ENCODE measurements at regions not wholly inside any gene's neighbourhood (a gene's known extent, or its start where the extent isn't known, plus 50 kb on each side); places are given as distances from the start of the nearest gene placed in this dataset.
"Not testable (repeated sequence)": the region's sequence is repeated elsewhere in the genome, so short reads cannot be mapped to it uniquely, and the experiment has no call there.

GRCh38 chr12:33703221-33703620 is 263.6 kb upstream of the SYT10 start:
- no peak for DNase-seq

- no peak for DNase-seq
Observed at GRCh38 chr12:33706927-33707326, 267.3 kb upstream of the SYT10 start.

GRCh38 chr12:33708935-33709334 is 269.3 kb upstream of the SYT10 start:
- DNase-seq: no peak

GRCh38 chr12:33710548-33710947 is 270.9 kb upstream of the SYT10 start:
- no peak for DNase-seq

GRCh38 chr12:33718631-33719030 is 279.0 kb upstream of the SYT10 start:
- DNase-seq: no peak

- no peak for DNase-seq
Observed at GRCh38 chr12:33721561-33721960, 281.9 kb upstream of the SYT10 start.

GRCh38 chr12:33724867-33725266 is 285.2 kb upstream of the SYT10 start:
- DNase-seq: peak; percentile 76

GRCh38 chr12:33734871-33735270 is 287.4 kb upstream of the ALG10 start:
- no peak for DNase-seq

- DNase-seq: no peak
Observed at GRCh38 chr12:33752854-33753253, 269.4 kb upstream of the ALG10 start.

- DNase-seq: no peak
Observed at GRCh38 chr12:33757701-33758100, 264.6 kb upstream of the ALG10 start.

- DNase-seq: peak; percentile 10
Observed at GRCh38 chr12:33759279-33759678, 263.0 kb upstream of the ALG10 start.

- DNase-seq: no peak
Observed at GRCh38 chr12:33763331-33763730, 259.0 kb upstream of the ALG10 start.

GRCh38 chr12:33770652-33771051 is 251.6 kb upstream of the ALG10 start:
- DNase-seq: no peak

- DNase-seq: no peak
Observed at GRCh38 chr12:33771889-33772288, 250.4 kb upstream of the ALG10 start.

- DNase-seq: not testable (repeated sequence)
Observed at GRCh38 chr12:33773091-33773490, 249.2 kb upstream of the ALG10 start.

- DNase-seq: no peak
Observed at GRCh38 chr12:33786532-33786931, 235.8 kb upstream of the ALG10 start.

GRCh38 chr12:33794954-33795353 is 227.3 kb upstream of the ALG10 start:
- DNase-seq: peak; percentile 2

GRCh38 chr12:33795536-33795935 is 226.8 kb upstream of the ALG10 start:
- DNase-seq: no peak

- DNase-seq: no peak
Observed at GRCh38 chr12:33813536-33813935, 208.8 kb upstream of the ALG10 start.

GRCh38 chr12:33817713-33818112 is 204.6 kb upstream of the ALG10 start:
- DNase-seq: no peak

- no peak for DNase-seq
Observed at GRCh38 chr12:33818313-33818712, 204.0 kb upstream of the ALG10 start.

GRCh38 chr12:33825442-33825841 is 196.9 kb upstream of the ALG10 start:
- DNase-seq: no peak

- DNase-seq: peak; percentile 48
Observed at GRCh38 chr12:33825986-33826602, 196.2 kb upstream of the ALG10 start.

GRCh38 chr12:33828326-33828725 is 194.0 kb upstream of the ALG10 start:
- no peak for DNase-seq

GRCh38 chr12:33830070-33830469 is 192.2 kb upstream of the ALG10 start:
- DNase-seq: no peak

- DNase-seq: no peak
Observed at GRCh38 chr12:33832900-33833299, 189.4 kb upstream of the ALG10 start.
